ENCODE measurements at regions not wholly inside any gene's neighbourhood (a gene's known extent, or its start where the extent isn't known, plus 50 kb on each side); places are given as distances from the start of the nearest gene placed in this dataset.

GRCh38 chr20:51176446-51176845, 153.5 kb upstream of the KCNG1 start:
- no peak for ATAC-seq (ENCODE audit: low read depth)
- H3K27ac ChIP-seq (ENCODE audit: insufficient read depth, low read length), result no peak overlapping the region
- no peak overlapping the region for H3K56ac ChIP-seq (ENCODE audit: extremely low read depth, insufficient read depth, low read length)
- no peak overlapping the region for H3K14ac ChIP-seq (replicated peaks; ENCODE audit: low read depth, low read length)
- no peaks in the 10 kb centered on the region for H3K9me1 ChIP-seq (ENCODE audit: insufficient read depth, low read length)
- 81% methylated on average over 4 of the region's 8 CpGs; no CpG with 5 or more reads in 1 of the 2 experiments for WGBS, 2 experiments (ENCODE audit: extremely low coverage in 2 of 2, insufficient read length in 1 of 2)
- H2AFZ ChIP-seq (replicated peaks; ENCODE audit: low read length, poor library complexity), result no peak overlapping the region
- H2AK9ac ChIP-seq (replicated peaks; ENCODE audit: low read depth, low read length, poor library complexity), result no peak overlapping the region
- no peak overlapping the region for H2BK15ac ChIP-seq (ENCODE audit: low read depth, low read length)
- in situ Hi-C loops (cut with MboI; ENCODE audit: low sequenced_read_pairs) (no loop called here), dilution Hi-C loops (cut with HindIII; ENCODE audit: low sequenced_read_pairs, unreplicated experiment) (no loop called here), intact Hi-C loops (cut with micrococcal nuclease) (no loop called here)
- H4K91ac ChIP-seq (ENCODE audit: insufficient read depth, low read depth, low read length), result no peak overlapping the region
- no peak overlapping the region for H2BK20ac ChIP-seq (ENCODE audit: low read depth, low read length)
- no peaks in the 10 kb centered on the region for H3K4me1 ChIP-seq (ENCODE audit: control insufficient read depth, insufficient read depth, low read length)
- POLR2A ChIA-PET (ENCODE audit: unreplicated experiment), result no interaction called here
- no peak overlapping the region for H2BK120ac ChIP-seq (ENCODE audit: low read depth, low read length)
- no peak overlapping the region for H3K4me3 ChIP-seq (ENCODE audit: insufficient read depth, low read depth, low read length)
- TF ChIP-seq RCOR1 (IDR thresholded peaks at IDR 0.05; ENCODE audit: insufficient replicate concordance, low read length) (no peak), CHD1 (IDR thresholded peaks at IDR 0.05; ENCODE audit: low read depth, low read length) (no peak)
- H3K9me3 ChIP-seq (ENCODE audit: control insufficient read depth, insufficient read depth, low read length), result no peaks in the 10 kb centered on the region
- no peak overlapping the region for H3K23ac ChIP-seq (ENCODE audit: low read depth, low read length)
- H2BK5ac ChIP-seq (ENCODE audit: low read depth, low read length, poor library complexity, severe bottlenecking), result no peak overlapping the region
- no peaks in the 10 kb centered on the region for H3K79me1 ChIP-seq (ENCODE audit: low read depth in 1 of 2, low read length in 2 of 2)
- H3K9ac ChIP-seq (ENCODE audit: low read depth, low read length), result no peak overlapping the region
- no peak overlapping the region for H2AK5ac ChIP-seq (ENCODE audit: low read depth, low read length)
- H4K8ac ChIP-seq (ENCODE audit: low read depth in 2 of 2, low read length in 2 of 2), result no peak overlapping the region
- no peak overlapping the region for H4K5ac ChIP-seq (ENCODE audit: low read depth, low read length)
- peaks cover 48% of the 10 kb centered on the region for H3K27me3 ChIP-seq (ENCODE audit: control insufficient read depth, insufficient read depth, low read length)
- no peak overlapping the region for H3K18ac ChIP-seq (ENCODE audit: low read depth, low read length)
- no peaks in the 10 kb centered on the region for H3K36me3 ChIP-seq (ENCODE audit: control insufficient read depth, insufficient read depth, low read length)
- CTCF ChIA-PET, result no interaction called here
- no peaks in the 10 kb centered on the region for H4K20me1 ChIP-seq (ENCODE audit: insufficient read depth, low read length)
- H3K4me2 ChIP-seq (ENCODE audit: low read depth, low read length), result no peak overlapping the region
- no peak overlapping the region for H3K4ac ChIP-seq (ENCODE audit: low read depth, low read length)
- BruUV-seq (replicated peaks), result no TSS peak
- no peak for DNase-seq

Data from IMR-90 (cell line).